ENCODE measurements at regions not wholly inside any gene's neighbourhood (a gene's known extent, or its start where the extent isn't known, plus 50 kb on each side); places are given as distances from the start of the nearest gene placed in this dataset.

DNA sequence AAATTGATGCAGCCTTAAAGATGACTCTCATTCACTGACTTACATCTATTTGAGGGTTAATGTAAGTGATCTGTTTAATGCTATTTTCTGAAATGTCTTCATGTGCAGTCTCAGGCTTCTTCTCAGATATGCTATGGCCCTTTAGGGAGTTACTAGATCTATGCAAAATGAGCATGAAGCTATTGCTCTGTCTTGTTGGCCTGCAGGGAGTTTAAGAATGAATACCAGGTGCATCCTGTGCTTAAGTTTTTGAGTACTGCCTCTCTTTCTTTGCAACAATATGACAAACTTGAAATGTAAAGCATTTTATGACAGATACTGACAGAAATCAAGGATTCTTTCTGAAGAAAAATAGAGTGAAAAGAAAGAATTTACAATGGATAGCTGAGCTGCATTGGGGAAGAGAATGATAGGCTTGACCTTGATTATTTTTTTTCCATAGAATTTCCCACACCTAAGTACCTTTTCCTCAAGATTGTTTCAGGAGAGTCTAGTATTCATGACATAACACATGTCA is 1058.3 kb upstream of the TMEFF2 start:
- DNase-seq (ENCODE audit: low read depth in 1 of 2, low spot score in 1 of 2) = no peak
- Histone ChIP-seq H3K36me3 (no peaks in the 10 kb centered on the region), H3K9me3 (ENCODE audit: low read depth) (no peaks in the 10 kb centered on the region), H3K27ac (no peak overlapping the region), H3K27me3 (no peaks in the 10 kb centered on the region), H3K4me3 (no peak overlapping the region), H3K4me1 (ENCODE audit: low read depth) (no peaks in the 10 kb centered on the region)
- TF ChIP-seq, protein P1, sequence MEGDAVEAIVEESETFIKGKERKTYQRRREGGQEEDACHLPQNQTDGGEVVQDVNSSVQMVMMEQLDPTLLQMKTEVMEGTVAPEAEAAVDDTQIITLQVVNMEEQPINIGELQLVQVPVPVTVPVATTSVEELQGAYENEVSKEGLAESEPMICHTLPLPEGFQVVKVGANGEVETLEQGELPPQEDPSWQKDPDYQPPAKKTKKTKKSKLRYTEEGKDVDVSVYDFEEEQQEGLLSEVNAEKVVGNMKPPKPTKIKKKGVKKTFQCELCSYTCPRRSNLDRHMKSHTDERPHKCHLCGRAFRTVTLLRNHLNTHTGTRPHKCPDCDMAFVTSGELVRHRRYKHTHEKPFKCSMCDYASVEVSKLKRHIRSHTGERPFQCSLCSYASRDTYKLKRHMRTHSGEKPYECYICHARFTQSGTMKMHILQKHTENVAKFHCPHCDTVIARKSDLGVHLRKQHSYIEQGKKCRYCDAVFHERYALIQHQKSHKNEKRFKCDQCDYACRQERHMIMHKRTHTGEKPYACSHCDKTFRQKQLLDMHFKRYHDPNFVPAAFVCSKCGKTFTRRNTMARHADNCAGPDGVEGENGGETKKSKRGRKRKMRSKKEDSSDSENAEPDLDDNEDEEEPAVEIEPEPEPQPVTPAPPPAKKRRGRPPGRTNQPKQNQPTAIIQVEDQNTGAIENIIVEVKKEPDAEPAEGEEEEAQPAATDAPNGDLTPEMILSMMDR (IDR thresholded peaks at IDR 0.05; ENCODE audit: low read depth, low read length) = no peak

DNA sequence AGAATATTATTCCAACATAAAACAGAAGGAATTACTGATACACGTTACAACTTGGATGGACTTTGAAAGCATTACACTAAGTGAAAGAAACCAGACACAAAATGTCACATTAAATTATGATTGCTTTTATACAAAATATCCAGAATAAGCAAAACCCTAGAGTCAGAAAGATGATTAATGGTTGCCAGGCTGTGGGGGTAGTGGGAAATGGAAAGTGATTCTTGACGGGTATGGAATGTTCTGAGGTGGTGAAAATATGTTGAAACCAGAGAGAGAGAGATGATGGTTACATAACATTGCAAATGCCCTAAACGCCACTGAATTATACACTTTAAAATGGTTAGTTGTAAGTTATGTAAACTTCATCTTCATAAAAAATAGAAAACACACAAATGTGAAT is 1057.2 kb upstream of the TMEFF2 start:
- Histone ChIP-seq H3K27me3 (no peaks in the 10 kb centered on the region), H3K27ac (no peak overlapping the region), H3K4me1 (ENCODE audit: low read depth) (no peaks in the 10 kb centered on the region), H3K36me3 (no peaks in the 10 kb centered on the region), H3K4me3 (no peak overlapping the region), H3K9me3 (ENCODE audit: low read depth) (no peaks in the 10 kb centered on the region)
- TF ChIP-seq, protein P1 (IDR thresholded peaks at IDR 0.05; ENCODE audit: low read depth, low read length) = no peak
- DNase-seq (ENCODE audit: low read depth in 1 of 2, low spot score in 1 of 2) = no peak

DNA sequence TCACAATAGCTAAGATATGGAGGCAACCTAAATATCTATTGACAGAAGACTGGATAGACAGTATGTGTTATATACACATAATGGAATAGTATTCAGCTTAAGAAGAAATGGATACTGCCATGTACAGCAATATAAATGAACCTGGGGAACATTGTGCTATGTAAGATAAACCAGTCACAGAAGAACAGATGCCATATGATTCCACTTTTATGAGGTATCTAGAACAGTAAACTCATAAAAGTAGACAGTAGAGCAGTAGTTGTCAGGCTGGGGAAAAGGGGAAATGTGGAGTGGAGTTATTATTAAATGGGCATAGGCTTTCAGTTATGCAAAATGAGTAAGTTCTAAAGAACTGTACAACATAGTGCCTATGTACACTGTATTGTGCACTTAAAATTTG is 1055.7 kb upstream of the TMEFF2 start:
- TF ChIP-seq, protein P1 (IDR thresholded peaks at IDR 0.05; ENCODE audit: low read depth, low read length) = no peak
- no peaks in the 10 kb centered on the region for H3K27me3 ChIP-seq
- no peaks in the 10 kb centered on the region for H3K36me3 ChIP-seq
- H3K4me1 ChIP-seq (ENCODE audit: low read depth) = no peaks in the 10 kb centered on the region
- DNase-seq (ENCODE audit: low read depth in 1 of 2, low spot score in 1 of 2) = no peak
- H3K9me3 ChIP-seq (ENCODE audit: low read depth) = no peaks in the 10 kb centered on the region
- H3K4me3 ChIP-seq = no peak overlapping the region
- no peak overlapping the region for H3K27ac ChIP-seq

DNA sequence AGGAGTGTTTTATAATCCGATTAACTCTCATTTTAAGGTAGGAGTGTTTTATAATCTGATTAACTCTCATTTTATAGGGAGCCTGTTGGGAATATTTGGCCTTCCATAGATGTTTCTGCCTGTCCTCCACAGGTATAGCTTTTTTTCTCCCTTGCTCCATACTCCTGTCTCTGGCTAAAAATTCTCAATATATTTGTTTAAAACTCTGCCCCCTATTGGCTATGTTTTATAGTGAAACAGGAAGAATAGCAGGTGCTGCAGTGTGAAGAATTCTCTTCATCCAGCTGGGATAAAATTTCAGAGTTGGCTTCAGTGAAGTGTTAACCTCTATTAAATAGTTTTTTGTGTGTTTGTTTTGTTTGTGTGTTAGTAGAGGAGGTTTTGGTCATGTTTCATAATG is 1046.0 kb upstream of the TMEFF2 start:
- H3K36me3 ChIP-seq = no peaks in the 10 kb centered on the region
- TF ChIP-seq, protein P1 (IDR thresholded peaks at IDR 0.05; ENCODE audit: low read depth, low read length) = peak; percentile 15
- H3K9me3 ChIP-seq (ENCODE audit: low read depth) = no peaks in the 10 kb centered on the region
- no peak overlapping the region for H3K4me3 ChIP-seq
- H3K27ac ChIP-seq = no peak overlapping the region
- no peaks in the 10 kb centered on the region for H3K27me3 ChIP-seq
- DNase-seq (ENCODE audit: low read depth in 1 of 2, low spot score in 1 of 2) = peak in 1 of 2 donors; percentile 62
- H3K4me1 ChIP-seq (ENCODE audit: low read depth) = no peaks in the 10 kb centered on the region

DNA sequence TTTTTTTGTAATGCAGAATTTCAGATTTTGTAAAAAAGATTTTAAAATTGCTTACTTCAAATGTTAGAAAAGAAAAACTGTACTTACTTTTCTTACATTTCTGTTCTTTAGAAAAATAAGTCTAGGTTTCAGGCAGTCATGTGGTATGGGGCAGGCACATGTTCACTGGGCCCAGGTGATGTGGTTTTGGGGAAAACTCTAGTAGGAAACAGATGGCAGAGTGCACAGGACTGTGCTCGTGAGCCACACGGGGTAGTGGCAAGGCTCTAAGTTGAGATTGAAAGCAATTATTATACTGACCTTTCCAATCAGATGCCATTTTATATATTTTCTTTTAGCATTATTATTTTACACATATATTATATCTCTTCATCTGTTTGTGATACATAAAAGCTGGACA is 1036.9 kb upstream of the TMEFF2 start:
- Histone ChIP-seq H3K9me3 (ENCODE audit: low read depth) (no peaks in the 10 kb centered on the region), H3K36me3 (no peaks in the 10 kb centered on the region), H3K27ac (no peak overlapping the region), H3K4me3 (no peak overlapping the region), H3K27me3 (no peaks in the 10 kb centered on the region), H3K4me1 (ENCODE audit: low read depth) (no peaks in the 10 kb centered on the region)
- no peak for DNase-seq (ENCODE audit: low read depth in 1 of 2, low spot score in 1 of 2)
- TF ChIP-seq, protein P1 (IDR thresholded peaks at IDR 0.05; ENCODE audit: low read depth, low read length) = no peak

DNA sequence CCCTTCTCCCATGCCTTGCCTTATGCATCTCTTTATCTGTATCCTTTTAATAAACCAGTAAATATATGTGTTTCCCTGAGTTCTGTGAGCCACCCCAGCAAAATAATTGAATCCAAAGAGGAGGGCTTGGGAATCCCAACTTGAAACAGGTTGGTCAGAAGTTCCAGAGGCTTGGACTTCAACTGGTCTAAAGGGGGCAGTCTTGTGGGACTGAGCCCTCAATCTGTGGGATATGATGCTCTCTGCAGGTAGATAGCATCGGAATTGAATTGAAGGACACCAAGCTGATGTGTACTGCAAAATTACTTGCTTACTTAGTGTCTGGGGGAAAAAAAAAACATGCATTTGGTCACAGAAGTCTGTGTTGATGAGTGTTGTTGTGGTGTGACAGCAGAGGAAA is 1033.5 kb upstream of the TMEFF2 start:
- Histone ChIP-seq H3K9me3 (ENCODE audit: low read depth) (no peaks in the 10 kb centered on the region), H3K4me3 (no peak overlapping the region), H3K36me3 (no peaks in the 10 kb centered on the region), H3K27ac (no peak overlapping the region), H3K4me1 (ENCODE audit: low read depth) (no peaks in the 10 kb centered on the region), H3K27me3 (no peaks in the 10 kb centered on the region)
- TF ChIP-seq, protein P1 (IDR thresholded peaks at IDR 0.05; ENCODE audit: low read depth, low read length) = no peak
- no peak for DNase-seq (ENCODE audit: low read depth in 1 of 2, low spot score in 1 of 2)
